ENCODE measurements at regions not wholly inside any gene's neighbourhood (a gene's known extent, or its start where the extent isn't known, plus 50 kb on each side); places are given as distances from the start of the nearest gene placed in this dataset.
A peak's percentile ranks its signal among the peaks of the same experiment; 100 is the strongest.

DNA sequence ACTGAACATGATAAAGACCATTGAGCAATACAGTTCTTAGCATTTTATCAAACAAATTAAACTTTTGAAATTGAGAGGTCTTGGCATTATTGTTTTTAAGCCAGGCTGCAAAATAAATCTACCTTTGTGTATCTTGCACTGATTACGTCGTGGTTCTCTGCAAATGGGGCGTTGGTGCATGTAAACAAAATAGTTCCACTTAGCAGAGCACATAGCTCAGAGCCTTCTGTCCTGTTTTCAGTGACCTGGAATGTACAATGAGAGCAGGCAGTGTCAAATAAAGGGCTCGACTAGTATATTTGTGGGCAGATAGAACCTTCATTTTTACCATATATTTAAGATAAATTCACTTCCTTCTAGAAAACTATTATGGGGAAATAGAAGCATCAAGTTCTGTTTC is 333.9 kb upstream of the SMIM30 start:
- no peak for DNase-seq

DNA sequence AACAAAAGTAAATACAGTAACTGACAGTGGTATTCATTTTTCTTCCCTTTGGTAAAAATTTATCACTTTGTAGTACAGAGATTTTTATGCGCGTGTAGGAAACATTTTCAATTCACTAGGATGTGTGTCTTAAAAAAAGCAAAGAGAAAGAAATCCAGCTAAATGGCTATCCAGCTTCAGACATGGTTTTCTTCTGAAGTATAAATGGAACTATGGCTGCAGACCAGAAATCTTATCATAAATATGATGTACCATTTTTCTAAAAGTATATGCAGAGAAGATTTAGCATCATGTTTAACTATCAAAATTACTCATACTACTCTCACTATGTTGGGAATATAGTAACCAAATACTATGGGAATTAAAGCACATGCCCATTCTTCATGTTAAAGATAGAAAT is 328.4 kb upstream of the SMIM30 start:
- DNase-seq: no peak

DNA sequence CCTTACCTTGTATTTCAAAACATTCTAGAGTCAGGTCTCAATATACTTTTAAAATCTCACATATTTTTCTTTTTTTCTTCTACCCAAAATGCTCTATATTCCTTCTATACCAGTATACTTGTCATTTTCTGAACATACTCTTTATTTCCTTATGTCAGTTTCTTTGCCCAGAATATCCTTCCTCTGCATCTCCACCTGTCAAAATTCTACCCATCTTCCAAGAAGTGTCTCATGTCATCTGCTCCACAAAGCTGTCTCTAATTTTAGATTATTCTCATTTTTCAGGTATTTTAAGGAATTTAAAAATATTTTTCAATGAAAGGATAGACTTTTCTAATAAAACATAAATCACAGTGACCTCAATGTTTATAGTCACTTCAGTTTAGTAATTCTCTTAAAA is 328.0 kb upstream of the SMIM30 start:
- no peak for DNase-seq

DNA sequence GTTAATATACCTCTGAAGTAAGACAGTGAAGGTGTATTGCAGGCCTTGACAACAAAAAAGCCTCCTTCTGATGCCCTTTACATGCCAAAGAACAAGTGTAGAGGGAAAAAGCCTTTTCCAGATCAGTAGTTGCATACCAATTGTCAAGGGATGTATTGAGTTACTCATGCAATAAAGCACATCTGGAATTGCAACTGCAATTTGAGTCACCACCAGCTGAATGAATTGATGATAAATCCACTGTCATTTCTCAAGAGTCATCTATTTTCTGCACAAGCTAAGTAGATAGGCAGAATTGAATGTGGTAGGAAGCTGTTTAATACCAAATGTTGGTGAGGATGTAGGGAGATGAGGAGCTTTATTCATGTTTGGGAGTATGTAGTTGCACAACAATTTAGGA is 325.9 kb upstream of the SMIM30 start:
- no peak for DNase-seq

DNA sequence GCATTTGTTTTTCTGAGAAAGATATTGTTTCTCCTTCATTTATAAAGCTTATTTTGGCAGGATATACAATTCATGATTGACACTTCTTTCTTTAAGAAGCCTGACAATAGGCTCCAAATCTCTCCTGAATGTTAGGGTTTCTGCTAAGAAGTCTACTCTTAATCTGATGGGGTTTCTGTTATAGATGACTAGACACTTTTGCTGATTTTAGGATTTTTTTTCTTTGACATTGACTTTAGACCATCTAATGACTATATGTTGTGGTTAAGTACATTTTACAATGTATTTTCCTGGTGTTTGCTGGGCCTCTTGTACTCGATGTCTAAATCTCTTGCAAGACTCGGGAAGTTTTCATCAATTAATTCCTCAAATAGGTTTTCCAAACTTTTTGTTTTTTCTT is 321.8 kb upstream of the SMIM30 start:
- no peak for DNase-seq

DNA sequence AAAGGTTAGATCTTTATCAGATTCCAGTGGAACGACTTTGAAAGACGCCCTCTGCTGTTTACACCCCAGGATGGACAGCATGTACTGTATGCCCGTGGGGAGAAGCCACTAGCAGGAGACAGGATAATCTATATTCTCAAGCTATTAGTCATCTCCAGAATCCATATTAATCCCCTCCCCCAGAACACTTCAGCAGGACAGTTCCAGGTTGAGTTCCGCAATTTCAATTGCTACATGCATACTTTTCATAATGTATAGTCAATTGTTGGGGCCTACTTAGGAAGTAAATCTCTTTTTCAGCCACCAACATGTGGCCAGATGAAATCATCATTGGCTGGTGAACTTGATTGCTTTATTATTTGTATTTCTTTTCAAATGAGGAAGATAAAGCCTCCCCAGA is 313.1 kb upstream of the SMIM30 start:
- DNase-seq: no peak

DNA sequence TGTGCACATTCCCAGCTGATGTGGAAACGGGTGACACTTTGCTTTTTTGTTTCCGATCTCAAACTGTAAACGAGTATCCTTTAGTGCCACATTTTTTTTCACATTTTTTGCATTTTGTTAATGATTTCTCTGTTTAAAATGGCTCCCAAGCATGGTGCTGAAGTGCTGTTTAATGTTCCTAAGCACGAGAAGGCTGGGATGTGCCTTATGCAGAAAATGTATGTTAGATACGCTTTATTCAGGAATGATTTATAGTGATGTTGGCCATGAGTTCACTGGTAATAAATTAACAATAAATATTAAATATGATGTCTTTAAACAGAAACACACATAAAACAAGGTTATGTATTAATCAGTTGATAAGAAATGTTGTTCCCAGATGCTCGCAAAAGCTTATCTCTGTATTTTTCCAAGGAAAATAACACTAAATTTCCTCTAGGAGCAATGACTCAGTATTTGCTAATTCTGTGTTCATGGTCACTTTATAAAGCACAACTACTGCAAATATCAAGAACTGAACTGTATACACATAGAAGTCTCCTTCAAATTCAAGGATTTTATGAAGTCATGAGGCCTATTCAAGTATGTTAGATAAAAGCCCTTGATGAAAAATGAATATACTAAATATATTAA is 305.9 kb upstream of the SMIM30 start:
- no peak for DNase-seq

DNA sequence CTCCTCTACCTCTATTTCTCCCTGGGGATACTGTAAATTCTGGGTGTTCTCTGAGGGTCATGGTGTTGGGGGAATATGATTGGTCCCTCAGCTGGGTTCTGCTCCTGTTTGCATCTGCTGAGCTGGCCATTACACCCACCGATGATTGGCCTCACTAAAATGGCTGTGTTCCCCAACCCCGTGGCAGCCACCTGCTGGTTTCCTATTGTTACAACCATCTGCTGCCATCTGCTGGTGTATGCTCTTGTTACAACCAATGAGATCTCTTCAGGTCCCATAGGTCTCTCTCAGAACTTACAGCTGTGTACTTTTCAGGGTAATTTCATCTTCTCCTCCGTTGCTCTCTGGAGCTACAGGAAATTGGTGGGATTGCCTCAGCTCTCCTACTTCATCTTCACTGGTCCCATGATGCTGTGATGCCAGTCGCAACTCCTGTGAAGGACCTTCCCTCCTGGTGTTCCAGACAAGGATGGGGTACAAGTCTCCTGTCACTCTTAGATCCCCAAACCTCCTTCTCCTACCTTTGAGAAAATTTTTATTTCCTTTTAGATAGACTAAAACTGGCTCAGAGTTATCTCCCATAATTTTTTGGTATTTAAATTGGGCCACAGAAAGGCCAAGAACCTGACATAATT is 303.5 kb upstream of the SMIM30 start:
- peak; percentile 88 for DNase-seq

DNA sequence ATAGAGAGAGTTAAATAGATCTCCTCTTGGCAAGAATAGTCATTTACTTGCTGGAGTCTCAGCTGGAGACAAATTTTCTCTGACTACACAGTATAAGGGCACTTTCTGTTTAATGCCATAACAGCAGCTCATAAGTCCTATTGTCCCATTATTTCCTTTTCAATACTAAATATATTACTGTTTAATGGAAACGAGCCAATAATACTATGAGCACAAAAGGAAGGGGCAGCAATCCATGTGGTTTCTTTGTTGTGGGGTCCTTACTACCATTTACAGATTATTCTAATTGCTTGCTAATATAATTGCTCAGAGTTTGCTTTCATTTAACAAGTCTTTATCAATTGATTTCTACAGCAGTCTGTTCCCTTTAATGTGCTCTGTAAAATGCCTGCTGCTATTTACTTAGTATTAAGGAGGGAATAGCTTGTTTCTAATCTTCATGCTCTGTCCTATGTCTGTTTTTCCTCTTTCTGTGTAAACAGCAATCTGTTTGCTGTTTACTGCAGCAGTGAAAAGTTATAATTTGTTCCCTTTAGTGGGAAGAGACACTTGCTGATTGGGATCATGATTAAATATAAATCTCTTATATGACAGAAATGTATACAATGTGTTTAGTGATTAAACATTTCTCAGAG is 296.2 kb upstream of the SMIM30 start:
- DNase-seq: no peak

DNA sequence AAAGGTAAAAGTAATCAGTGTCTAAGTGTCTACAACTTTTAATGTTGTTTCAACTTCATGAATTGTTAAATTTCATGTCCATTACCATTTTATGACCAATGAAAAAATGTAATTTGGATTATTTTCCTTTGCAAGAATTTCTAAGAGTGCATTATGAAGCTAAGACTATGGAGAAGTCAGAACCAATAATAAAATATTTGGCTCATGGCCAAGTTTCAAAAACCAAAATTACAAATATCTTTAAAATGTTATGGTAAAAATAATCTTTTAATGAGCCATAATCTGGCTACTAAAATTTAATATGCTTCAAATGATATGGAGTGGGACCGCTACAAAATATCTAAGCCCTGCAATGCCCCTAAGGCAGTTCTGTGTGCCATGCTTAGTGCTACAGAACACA is 294.1 kb upstream of the SMIM30 start:
- no peak for DNase-seq

DNA sequence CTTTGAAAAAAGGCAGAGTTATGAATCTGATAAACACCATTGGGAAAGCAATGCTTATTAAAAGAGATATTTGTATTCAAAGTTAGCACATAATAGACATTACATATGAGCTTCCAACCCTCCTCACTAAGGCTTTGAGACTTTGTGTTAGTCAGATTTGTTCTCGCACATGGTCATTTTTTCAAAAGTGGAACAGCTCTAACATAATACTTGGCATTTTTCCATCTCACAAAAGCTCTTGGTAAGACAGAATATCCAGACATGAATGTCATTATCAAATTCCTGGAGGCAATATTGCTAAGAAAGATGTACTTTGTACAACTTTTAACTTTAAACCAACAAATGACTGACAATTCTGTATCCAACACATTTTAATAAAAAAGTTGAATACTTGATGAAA is 292.4 kb upstream of the SMIM30 start:
- DNase-seq: no peak

DNA sequence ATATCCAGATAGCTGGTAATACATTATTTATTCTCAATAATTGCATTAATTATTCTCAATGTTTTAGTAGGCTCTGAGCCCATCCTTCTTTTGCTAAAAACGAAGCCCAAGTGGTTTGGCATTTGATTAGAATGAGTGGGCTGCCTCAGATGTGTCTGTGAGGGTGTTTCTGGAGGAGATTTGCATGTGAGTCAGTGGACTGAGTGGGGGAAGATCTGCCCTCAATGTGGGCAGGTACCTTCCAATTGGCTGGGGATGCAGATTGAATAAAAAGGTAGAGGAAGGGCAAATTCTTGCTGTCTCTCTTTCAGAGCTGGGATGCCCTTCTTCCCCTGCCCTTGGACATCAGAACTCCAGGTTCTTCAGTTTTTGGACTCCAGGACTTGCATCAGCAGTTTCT is 290.6 kb upstream of the SMIM30 start:
- DNase-seq: no peak

DNA sequence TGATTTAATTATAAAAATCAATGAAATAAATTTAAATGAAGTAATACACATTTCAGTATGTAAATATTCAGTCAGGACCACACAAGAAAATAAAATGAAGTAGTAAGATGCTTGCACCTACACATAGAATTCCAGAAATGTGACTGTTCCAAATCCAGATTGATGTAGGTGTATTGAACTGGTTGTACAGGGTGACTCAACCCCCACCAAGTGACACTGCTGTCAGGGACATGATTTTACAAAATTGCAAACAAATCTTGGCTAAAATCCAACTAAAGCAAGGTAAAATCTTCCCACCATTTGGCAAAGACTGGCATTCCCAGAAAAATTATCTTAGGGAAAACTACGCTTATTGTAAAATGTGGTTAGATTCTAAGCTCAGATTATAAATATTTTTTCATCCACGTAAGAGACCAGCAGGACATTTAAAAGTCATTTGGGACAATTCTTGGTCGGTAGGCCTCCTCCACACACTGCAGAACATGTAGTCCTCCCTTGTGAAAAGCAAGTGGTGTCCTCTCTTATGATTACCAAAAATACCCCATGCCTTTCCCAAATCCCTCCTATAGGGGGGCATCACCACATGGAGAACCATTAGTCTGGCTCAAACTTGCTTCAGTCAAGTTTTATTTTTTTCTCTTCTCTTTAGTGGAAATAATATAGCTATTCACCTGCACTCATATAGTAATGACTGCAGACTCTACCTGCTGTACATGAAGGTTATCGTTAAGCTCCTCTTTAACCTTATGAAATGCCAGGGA is 287.1 kb upstream of the SMIM30 start:
- DNase-seq: no peak

DNA sequence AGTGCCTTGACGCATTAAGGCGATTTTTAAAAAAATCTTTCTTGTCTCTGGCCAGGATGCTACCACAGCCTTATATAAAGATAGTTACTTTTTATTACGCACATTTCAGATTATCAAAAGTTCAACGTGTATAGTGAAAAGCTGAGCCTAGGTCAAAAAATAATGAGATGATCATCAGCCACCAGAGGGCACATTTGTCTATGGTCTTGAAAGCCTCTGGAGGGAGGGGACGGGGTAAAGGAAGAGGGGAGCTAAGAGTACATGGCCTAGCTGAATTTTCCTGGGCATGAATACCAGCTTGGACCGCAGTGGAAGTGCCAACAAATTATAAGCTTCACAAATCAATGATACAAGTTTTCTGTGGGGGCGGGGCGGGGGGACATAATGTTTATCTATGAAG is 285.9 kb upstream of the SMIM30 start:
- no peak for DNase-seq

DNA sequence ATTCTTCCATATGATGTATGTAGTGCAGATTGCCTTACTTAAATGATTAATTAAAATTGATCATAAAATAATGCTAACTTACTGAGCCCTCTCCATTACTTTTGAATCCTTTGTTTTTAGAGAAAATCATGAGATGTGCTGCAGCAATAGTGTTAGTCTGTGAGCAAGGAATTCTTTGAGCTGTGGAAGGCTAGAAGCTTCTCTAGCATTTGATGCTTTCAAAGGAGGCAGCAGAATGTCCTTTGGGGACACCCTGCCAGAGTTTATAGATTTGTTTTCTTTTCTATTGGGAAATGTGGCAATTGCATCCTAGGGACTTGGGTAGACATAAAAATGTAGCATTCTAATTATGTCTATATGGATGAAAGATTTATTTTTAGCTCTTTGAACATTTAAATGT is 284.1 kb upstream of the SMIM30 start:
- DNase-seq: no peak

DNA sequence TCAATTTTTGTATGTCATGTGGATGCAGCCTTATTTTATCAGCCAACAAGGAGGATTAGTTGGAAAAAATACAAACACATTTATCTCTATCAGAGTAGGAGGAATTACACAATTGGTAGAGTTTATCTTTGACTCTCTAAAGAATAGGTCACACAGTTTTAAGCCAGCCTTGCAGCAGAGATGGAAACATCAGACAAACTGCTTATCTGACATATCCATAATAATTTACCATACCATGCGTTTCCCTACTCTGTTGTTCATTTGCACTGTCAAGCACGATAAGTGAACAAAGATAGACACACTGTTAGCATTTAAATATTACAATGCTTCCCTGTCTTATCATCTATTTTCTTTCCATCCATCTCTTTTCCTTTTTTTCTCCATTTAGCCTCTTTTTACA is 283.7 kb upstream of the SMIM30 start:
- no peak for DNase-seq

DNA sequence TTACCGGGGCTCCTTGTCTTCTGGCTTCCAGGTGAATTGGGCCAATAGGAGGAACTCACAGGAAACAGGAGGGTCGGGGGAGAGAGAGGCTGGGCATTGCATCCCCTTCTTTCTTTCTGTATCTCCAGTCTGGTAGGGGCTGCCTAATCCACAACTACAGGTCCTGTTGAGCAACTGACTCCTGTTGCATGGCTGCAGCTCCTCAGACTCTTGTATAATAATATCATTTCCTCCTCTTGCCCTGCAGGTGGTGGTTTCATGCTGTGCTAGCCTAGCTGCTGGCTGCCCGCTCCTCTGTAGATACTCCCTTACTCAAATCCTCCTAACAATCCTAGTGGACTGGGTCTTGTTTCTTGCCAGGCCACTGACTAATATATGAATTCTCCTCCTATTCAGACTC is 276.5 kb upstream of the SMIM30 start:
- DNase-seq: no peak

DNA sequence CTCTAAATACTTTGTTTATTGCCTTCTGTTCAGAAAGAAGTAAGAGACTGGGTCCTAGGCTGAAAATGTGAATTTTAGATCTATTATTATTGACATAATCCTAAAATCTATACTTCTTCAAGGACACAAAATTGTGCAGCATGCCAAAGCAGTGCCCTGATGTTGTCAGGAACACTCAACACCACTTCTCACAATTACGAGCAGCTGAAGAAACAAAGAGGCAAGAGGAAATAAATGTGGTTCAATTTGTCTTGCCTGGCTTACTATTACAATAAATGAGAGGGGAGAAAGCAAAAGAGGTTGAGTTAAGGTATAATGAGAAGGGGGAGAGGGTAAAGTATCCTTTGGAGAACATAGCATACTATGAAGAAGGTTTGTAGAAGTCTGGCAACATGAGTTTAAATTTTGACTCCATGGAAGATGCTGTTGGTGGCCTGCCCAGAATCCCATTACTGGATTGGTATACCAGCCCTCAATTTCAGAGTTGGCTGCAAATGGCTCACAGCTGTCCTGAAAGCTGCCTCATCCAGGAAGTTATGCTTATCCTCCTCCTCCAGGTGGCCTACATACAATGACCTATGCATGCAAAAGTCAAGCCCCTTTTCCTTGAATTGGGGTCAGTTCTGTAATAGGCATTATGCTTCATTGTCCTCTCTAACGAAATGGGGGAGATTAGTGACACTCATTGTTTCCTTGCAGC is 274.6 kb upstream of the SMIM30 start:
- no peak for DNase-seq

DNA sequence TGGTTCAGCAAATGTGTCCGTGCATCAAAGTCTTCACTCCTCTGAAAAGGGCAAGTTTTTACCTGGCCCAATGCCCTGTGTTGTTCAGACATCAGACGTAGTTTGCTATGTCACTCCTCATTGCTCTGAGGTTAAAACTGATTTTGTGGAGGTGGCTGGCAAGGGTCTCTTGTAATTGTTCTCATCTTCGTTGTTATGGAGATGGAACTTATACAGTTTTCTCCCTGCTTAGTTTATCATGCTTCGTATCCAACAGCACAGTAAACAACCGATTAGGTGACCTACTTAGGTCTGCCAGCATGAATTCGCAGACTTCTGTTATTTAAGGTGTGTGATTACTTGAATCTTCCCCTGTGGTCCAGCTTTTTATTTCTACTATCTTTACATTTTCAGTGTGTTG is 274.1 kb upstream of the SMIM30 start:
- DNase-seq: no peak

DNA sequence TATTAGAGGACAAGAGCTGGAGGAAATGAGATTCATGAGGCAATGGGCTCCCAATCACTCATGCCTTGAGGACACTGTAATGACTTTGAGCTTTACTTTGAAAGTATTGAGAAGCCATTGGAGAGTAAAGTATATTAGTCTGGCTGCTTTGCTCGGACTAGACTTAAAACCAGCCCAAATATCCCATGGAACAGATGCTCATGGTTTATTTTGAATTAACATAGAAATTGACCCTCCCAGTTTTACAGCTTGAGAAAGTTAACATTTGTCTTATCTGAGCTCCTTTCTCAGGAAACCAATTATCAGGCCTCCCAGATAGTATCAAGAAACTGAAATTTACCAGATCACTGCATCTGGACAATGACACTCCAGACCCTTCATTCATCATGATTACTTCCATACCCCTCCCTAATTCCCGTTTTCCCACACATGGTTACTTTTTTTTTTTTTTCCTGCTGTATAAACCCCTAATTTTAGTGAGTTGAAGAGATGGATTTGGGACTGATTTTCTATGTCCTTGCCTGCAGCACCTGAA is 270.8 kb upstream of the SMIM30 start:
- DNase-seq: no peak

DNA sequence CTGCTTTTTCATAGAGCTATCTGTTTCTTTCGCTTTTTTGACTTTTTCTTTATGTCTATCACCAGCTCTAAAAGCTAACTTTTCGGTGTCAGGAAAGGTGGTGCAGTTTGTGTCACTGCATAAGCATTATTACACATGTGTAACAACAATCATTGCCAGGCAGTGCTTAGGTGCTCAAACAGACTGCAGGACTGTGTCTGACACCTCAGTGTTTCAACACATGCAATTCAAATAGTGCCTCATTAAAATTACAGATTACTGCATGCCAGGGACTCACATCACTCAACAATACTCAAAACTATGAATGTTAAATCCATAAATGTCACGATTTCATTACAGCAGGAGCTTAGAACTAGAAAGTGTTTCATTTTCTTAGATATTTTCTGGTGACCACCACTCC is 265.3 kb upstream of the SMIM30 start:
- DNase-seq: no peak

DNA sequence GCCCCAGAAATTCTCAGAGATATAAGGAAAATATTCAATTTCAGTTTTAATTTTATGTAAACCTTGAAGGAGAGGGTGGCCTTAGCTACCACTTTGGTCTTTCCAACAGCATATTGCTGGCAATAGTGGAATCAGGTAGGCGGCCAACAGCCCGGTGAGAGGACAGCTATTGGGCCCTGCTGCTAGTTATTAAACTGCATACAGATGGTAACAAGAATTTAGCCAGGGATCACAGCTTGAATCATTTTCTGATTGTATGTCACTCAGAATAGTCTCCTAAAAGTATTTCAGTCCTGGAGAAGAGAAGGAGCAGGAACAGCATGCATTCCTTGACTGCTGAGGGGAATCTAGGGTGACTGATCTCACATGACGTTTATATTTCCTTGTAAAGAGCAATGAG is 261.4 kb upstream of the SMIM30 start:
- DNase-seq: no peak

DNA sequence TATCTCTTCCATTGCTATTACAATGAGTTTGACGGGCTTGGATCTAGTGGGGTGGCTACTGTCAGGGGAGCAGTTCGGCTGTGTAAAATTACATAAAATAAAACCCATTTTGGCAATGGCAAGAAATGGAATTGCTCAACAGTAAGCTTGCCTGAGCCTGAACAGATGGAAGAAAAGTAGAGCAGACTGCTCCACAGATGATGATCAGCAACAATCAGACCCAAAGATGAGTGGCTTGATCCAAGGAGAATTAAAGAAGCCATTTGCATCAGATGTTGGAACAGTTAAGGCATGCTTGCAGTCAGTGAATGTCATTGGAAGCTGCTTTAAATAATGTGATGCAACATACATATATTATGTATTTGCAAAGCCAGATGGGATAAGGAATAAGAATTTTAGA is 256.6 kb upstream of the SMIM30 start:
- no peak for DNase-seq
